Astrocyte (in vitro differentiated cells and primary cell): ENCODE measurements at regions not wholly inside any gene's neighbourhood (a gene's known extent, or its start where the extent isn't known, plus 50 kb on each side); places are given as distances from the start of the nearest gene placed in this dataset.

Source experiments
- DNase-seq: peaks from one replicate; pipeline ENCODE4 v3.0.0-alpha.2; 2010; ENCODE audit warnings: low read depth
- FAIRE-seq: peaks from 2 replicates; lab custom pipeline; 2011; peaks lifted over from hg19 to GRCh38; lab: Jason Lieb, UNC
- H2AFZ ChIP-seq: 2 replicates; pipeline ENCODE4 v1.6.0; 2012; ENCODE audit warnings: low read depth, low read length, inconsistent platforms
- H3K27ac ChIP-seq: 2 replicates; pipeline ENCODE4 v1.5.1; 2011; ENCODE audit warnings: low read depth, low read length, inconsistent platforms
- H3K27me3 ChIP-seq: 2 replicates; pipeline ENCODE4 v1.6.0; 2011; ENCODE audit warnings: low read length, inconsistent platforms; ENCODE audit not compliant: insufficient read depth
- H3K36me3 ChIP-seq: 2 replicates; pipeline ENCODE4 v1.5.1; 2011; ENCODE audit warnings: low read length, inconsistent platforms; ENCODE audit not compliant: insufficient read depth
- H3K4me1 ChIP-seq: 2 replicates; pipeline ENCODE4 v1.5.1; 2011; ENCODE audit warnings: low read length, inconsistent platforms; ENCODE audit not compliant: insufficient read depth
- H3K4me2 ChIP-seq: 2 replicates; pipeline ENCODE4 v1.6.0; 2012; ENCODE audit warnings: low read length, inconsistent platforms
- H3K4me3 ChIP-seq: 2 replicates; pipeline ENCODE4 v1.5.1; 2011; ENCODE audit warnings: low read depth, mild to moderate bottlenecking, low read length, inconsistent platforms; ENCODE audit not compliant: insufficient read depth
- H3K79me2 ChIP-seq: 2 replicates; pipeline ENCODE4 v1.6.0; 2012; ENCODE audit warnings: mild to moderate bottlenecking, low read length, inconsistent platforms; ENCODE audit not compliant: insufficient read depth
- H3K9ac ChIP-seq: 2 replicates; pipeline ENCODE4 v1.6.0; 2012; ENCODE audit warnings: mild to moderate bottlenecking, low read length, inconsistent platforms
- H3K9me3 ChIP-seq: 2 replicates; pipeline ENCODE4 v1.5.1; 2012; ENCODE audit warnings: low read depth, mild to moderate bottlenecking, low read length, inconsistent platforms; ENCODE audit not compliant: insufficient read depth
- H4K20me1 ChIP-seq: 2 replicates; pipeline ENCODE4 v1.6.0; 2012; ENCODE audit warnings: low read length, inconsistent platforms; ENCODE audit not compliant: insufficient read depth
- H3K27ac Mint-ChIP-seq: one replicate; pipeline ENCODE4 v1.8.0; 2021; ENCODE audit warnings: mild to moderate bottlenecking, mixed read lengths; ENCODE audit not compliant: unreplicated experiment
- H3K27me3 Mint-ChIP-seq: one replicate; pipeline ENCODE4 v1.8.0; 2021; ENCODE audit warnings: low read depth, mixed read lengths; ENCODE audit not compliant: unreplicated experiment
- H3K36me3 Mint-ChIP-seq: one replicate; pipeline ENCODE4 v1.8.0; 2021; ENCODE audit warnings: low read depth, mixed read lengths; ENCODE audit not compliant: unreplicated experiment
- H3K4me1 Mint-ChIP-seq: one replicate; pipeline ENCODE4 v1.8.0; 2021; ENCODE audit warnings: low read depth, mixed read lengths; ENCODE audit not compliant: unreplicated experiment
- H3K4me3 Mint-ChIP-seq: one replicate; pipeline ENCODE4 v1.8.0; 2021; ENCODE audit warnings: mild to moderate bottlenecking, moderate library complexity, mixed read lengths; ENCODE audit not compliant: unreplicated experiment
- H3K9me3 Mint-ChIP-seq: one replicate; pipeline ENCODE4 v1.8.0; 2021; ENCODE audit warnings: mild to moderate bottlenecking, mixed read lengths; ENCODE audit not compliant: unreplicated experiment
- CTCF ChIP-seq: IDR thresholded peaks from 2 replicates; pipeline ENCODE4 v1.5.1; 2011; ENCODE audit warnings: low read depth, mild to moderate bottlenecking, inconsistent platforms, low read length, moderate library complexity; ENCODE audit not compliant: insufficient read depth
- EZH2 ChIP-seq: IDR thresholded peaks from 2 replicates; pipeline ENCODE4 v1.6.1; 2012; ENCODE audit warnings: mild to moderate bottlenecking, low read length, inconsistent platforms; ENCODE audit not compliant: insufficient read depth

- Histone ChIP-seq H2AFZ (peak overlapping the region; percentile 49), H3K4me1 (peaks cover 12% of the 10 kb centered on the region), H3K79me2 (no peaks in the 10 kb centered on the region), H3K9ac (no peak overlapping the region), H3K4me3 (no peak overlapping the region), H3K4me2 (peak overlapping the region; percentile 59), H3K27me3 (peaks cover 3% of the 10 kb centered on the region), H3K9me3 (no peaks in the 10 kb centered on the region), H3K36me3 (no peaks in the 10 kb centered on the region), H3K27ac (no peak overlapping the region), H4K20me1 (no peaks in the 10 kb centered on the region)
- Mint-ChIP-seq H3K27ac (peak overlapping the region; percentile 36), H3K27me3 (peaks cover 41% of the 10 kb centered on the region), H3K4me3 (peak overlapping the region; percentile 23), H3K4me1 (peaks cover 19% of the 10 kb centered on the region), H3K36me3 (peaks cover 1% of the 10 kb centered on the region), H3K9me3 (no peaks in the 10 kb centered on the region)
- TF ChIP-seq EZH2 (no peak), CTCF (no peak)
- DNase-seq (peak; percentile 63), FAIRE-seq (no peak)
These were observed 100.9 kb upstream of the PMEPA1 start for GRCh38 chr20:57810511-57811373.

GRCh38 chr20:57809661-57810172, 99.9 kb upstream of the PMEPA1 start:
- H3K9me3 ChIP-seq, result no peaks in the 10 kb centered on the region
- DNase-seq, result no peak
- H3K4me3 Mint-ChIP-seq, result no peak overlapping the region

More at GRCh38 chr20:57809661-57810172, 99.9 kb upstream of the PMEPA1 start:
- TF ChIP-seq EZH2 (no peak), CTCF (no peak)
- no peak overlapping the region for H3K4me3 ChIP-seq
- H3K4me2 ChIP-seq, result no peak overlapping the region
- H4K20me1 ChIP-seq, result no peaks in the 10 kb centered on the region
- peaks cover 12% of the 10 kb centered on the region for H3K4me1 ChIP-seq
- H3K36me3 ChIP-seq, result no peaks in the 10 kb centered on the region
- Mint-ChIP-seq H3K4me1 (peaks cover 19% of the 10 kb centered on the region), H3K27me3 (peaks cover 44% of the 10 kb centered on the region), H3K27ac (no peak overlapping the region), H3K36me3 (peaks cover 1% of the 10 kb centered on the region), H3K9me3 (no peaks in the 10 kb centered on the region)
- FAIRE-seq, result no peak
- no peak overlapping the region for H3K9ac ChIP-seq
- H3K79me2 ChIP-seq, result no peaks in the 10 kb centered on the region
- H3K27ac ChIP-seq, result no peak overlapping the region
- no peak overlapping the region for H2AFZ ChIP-seq
- peaks cover 3% of the 10 kb centered on the region for H3K27me3 ChIP-seq
